Activated B cell treated with CpG ODN at 0.5 μM for 24 hours (primary cell): ENCODE measurements at regions not wholly inside any gene's neighbourhood (a gene's known extent, or its start where the extent isn't known, plus 50 kb on each side); places are given as distances from the start of the nearest gene placed in this dataset.

Source experiments
- ATAC-seq: fragments of 200-7000 bp; cut with Tn5 transposase; one replicate; pipeline ENCODE4 v1.10.0; 2021; ENCODE audit warnings: low read depth, mild to moderate bottlenecking, moderate library complexity
- CTCF ChIA-PET: fragments of 350-600 bp; sonication (Branson Sonifier 250); formaldehyde crosslinking; loops from one replicate; lab custom pipeline; 2021; ENCODE audit warnings: antibody characterized with exemption; lab: Charles Lee
- POLR2A ChIA-PET: fragments of 350-600 bp; sonication (Branson Sonifier 250); formaldehyde crosslinking; loops from one replicate; lab custom pipeline; 2021; ENCODE audit warnings: antibody characterized with exemption; lab: Charles Lee
- DNase-seq: peaks from one replicate; pipeline ENCODE4 v3.0.0; 2022
- H3K27ac Mint-ChIP-seq: one replicate; pipeline ENCODE4 v1.8.0; 2020; ENCODE audit warnings: mixed read lengths
- H3K27me3 Mint-ChIP-seq: one replicate; pipeline ENCODE4 v1.8.0; 2021; ENCODE audit warnings: mixed read lengths
- H3K36me3 Mint-ChIP-seq: one replicate; pipeline ENCODE4 v1.8.0; 2021; ENCODE audit warnings: low read depth, mixed read lengths
- H3K4me1 Mint-ChIP-seq: one replicate; pipeline ENCODE4 v1.8.0; 2021; ENCODE audit warnings: mixed read lengths
- H3K4me3 Mint-ChIP-seq: one replicate; pipeline ENCODE4 v1.8.0; 2020; ENCODE audit warnings: mild to moderate bottlenecking, mixed read lengths
- H3K9me3 Mint-ChIP-seq: one replicate; pipeline ENCODE4 v1.8.0; 2020; ENCODE audit warnings: mixed read lengths
- intact Hi-C: fragments of 100-400 bp; cut with micrococcal nuclease; formaldehyde crosslinking; loops from one replicate; pipeline ENCODE4 v1.15.1; 2024
- TF ChIP-seq, protein P1 (sequence below): fragments of 200-600 bp; IDR thresholded peaks from one replicate; pipeline ENCODE4 v1.8.0; 2022; ENCODE audit warnings: antibody characterized with exemption, mild to moderate bottlenecking

GRCh38 chr5:89371646-89372045 is 488.7 kb upstream of the MEF2C start:
- no peak for DNase-seq
- POLR2A ChIA-PET: no interaction called here

DNA sequence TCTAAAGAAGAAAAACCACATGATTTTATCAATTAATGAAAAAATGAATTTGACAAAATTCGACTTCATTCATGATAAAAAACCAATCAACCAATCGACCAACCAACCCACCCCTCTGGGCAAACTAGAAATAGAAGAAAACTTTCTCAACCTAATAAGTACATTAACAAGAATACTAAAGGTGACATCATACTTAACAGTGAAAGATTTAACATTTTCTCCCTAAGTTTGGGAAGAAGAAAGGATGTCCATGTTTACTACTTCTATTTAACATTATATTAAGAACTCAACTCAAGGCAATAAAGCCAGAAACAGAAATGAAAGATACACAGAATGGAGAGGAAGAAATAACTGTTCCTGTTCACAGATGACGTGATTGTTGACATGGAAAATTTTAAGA is 476.1 kb upstream of the MEF2C start:
- no peak overlapping the region for H3K27ac Mint-ChIP-seq
- ChIA-PET CTCF (no interaction called here), POLR2A (no interaction called here)
- TF ChIP-seq, protein P1, sequence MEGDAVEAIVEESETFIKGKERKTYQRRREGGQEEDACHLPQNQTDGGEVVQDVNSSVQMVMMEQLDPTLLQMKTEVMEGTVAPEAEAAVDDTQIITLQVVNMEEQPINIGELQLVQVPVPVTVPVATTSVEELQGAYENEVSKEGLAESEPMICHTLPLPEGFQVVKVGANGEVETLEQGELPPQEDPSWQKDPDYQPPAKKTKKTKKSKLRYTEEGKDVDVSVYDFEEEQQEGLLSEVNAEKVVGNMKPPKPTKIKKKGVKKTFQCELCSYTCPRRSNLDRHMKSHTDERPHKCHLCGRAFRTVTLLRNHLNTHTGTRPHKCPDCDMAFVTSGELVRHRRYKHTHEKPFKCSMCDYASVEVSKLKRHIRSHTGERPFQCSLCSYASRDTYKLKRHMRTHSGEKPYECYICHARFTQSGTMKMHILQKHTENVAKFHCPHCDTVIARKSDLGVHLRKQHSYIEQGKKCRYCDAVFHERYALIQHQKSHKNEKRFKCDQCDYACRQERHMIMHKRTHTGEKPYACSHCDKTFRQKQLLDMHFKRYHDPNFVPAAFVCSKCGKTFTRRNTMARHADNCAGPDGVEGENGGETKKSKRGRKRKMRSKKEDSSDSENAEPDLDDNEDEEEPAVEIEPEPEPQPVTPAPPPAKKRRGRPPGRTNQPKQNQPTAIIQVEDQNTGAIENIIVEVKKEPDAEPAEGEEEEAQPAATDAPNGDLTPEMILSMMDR: no peak
- intact Hi-C loops: no loop called here
- no peaks in the 10 kb centered on the region for H3K27me3 Mint-ChIP-seq
- H3K9me3 Mint-ChIP-seq: peaks cover 5% of the 10 kb centered on the region
- ATAC-seq (no peak), DNase-seq (no peak)
- no peak overlapping the region for H3K4me3 Mint-ChIP-seq
- H3K4me1 Mint-ChIP-seq: peaks cover 11% of the 10 kb centered on the region
- no peaks in the 10 kb centered on the region for H3K36me3 Mint-ChIP-seq

More at GRCh38 chr5:89371646-89372045, 488.7 kb upstream of the MEF2C start:
- Mint-ChIP-seq H3K27ac (no peak overlapping the region), H3K36me3 (no peaks in the 10 kb centered on the region), H3K4me1 (peaks cover 21% of the 10 kb centered on the region), H3K9me3 (no peaks in the 10 kb centered on the region), H3K27me3 (no peaks in the 10 kb centered on the region), H3K4me3 (no peak overlapping the region)
- TF ChIP-seq, protein P1: no peak
- no peak for ATAC-seq
- intact Hi-C loops: no loop called here
- CTCF ChIA-PET: no interaction called here

DNA sequence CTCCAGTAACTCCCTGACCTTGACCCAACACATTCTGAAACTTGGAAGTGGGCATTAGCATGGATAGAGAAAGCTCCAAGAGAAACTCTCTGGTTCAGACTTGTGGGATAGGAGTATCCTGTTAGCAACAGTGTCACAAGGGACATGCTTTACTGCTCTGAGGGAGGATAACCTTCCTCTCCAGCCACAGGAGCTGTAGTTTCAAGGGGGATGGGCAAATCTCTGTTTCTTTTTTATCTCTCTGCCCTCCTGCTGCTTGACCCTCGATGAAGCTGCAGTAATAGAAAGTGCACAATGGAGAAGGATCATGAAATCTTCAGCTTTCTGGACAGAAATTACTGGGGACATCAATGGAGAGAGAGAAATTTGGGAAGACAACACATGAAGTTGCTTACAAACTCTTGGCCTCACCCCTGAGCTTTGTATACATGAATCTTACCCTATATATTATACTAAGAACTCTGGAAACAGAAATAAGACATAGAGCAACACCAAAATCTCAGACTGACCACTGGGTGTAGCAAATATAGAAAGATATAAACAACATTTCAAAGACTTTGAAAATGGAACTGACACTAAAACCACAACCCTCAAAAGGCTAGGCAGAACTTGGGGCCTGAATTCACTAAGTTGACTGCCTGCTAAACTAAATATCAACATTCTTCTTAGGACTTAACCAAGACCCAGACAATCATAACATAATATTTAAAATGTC is 471.0 kb upstream of the MEF2C start:
- peak overlapping the region; percentile 41 for H3K27ac Mint-ChIP-seq
- no peak for DNase-seq
- CTCF ChIA-PET: no interaction called here
- intact Hi-C loops: loop anchor here (2.0 kb wide), 1 partner anchor 15 kb away; no protein-coding TSS in a partner anchor
- H3K9me3 Mint-ChIP-seq: peaks cover 2% of the 10 kb centered on the region
- peaks cover 28% of the 10 kb centered on the region for H3K4me1 Mint-ChIP-seq
- POLR2A ChIA-PET: interaction anchor here (1.1 kb wide), 1 partner anchor 10 kb away, joined by 4 read pairs; no protein-coding TSS in a partner anchor
- no peaks in the 10 kb centered on the region for H3K27me3 Mint-ChIP-seq
- no peak overlapping the region for H3K4me3 Mint-ChIP-seq
- no peak for ATAC-seq
- TF ChIP-seq, protein P1: no peak
- H3K36me3 Mint-ChIP-seq: no peaks in the 10 kb centered on the region

DNA sequence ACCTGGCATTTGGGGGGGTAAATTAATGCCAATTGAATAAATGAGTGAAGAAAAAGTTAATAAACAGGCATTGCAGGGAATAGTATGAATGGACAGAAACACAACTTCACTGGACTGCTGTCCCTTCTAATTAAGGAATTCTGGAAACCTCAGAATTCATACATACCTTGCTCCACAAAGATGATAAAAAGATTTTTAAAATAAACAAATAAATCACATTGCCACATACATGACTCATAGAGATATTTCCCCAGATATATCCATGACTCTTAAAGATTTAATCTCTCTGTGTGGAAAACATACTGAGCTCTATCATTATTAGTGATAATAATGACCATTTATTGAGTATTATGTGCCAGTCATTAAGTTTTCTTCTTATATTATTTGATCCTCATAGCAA is 469.0 kb upstream of the MEF2C start:
- no peak for DNase-seq
- no peak for ATAC-seq
- H3K4me1 Mint-ChIP-seq: peaks cover 26% of the 10 kb centered on the region
- no peak overlapping the region for H3K27ac Mint-ChIP-seq
- TF ChIP-seq, protein P1: no peak
- no peak overlapping the region for H3K4me3 Mint-ChIP-seq
- intact Hi-C loops: loop anchor here (2.0 kb wide), 1 partner anchor 13 kb away; no protein-coding TSS in a partner anchor
- H3K9me3 Mint-ChIP-seq: peaks cover 2% of the 10 kb centered on the region
- no peaks in the 10 kb centered on the region for H3K36me3 Mint-ChIP-seq
- CTCF ChIA-PET: no interaction called here
- no peaks in the 10 kb centered on the region for H3K27me3 Mint-ChIP-seq
- POLR2A ChIA-PET: interaction anchor here (2.5 kb wide), 1 partner anchor 38 kb away, joined by 8 read pairs; no protein-coding TSS in a partner anchor

GRCh38 chr5:89351222-89351621 is 468.2 kb upstream of the MEF2C start:
- intact Hi-C loops: loop anchor here (2.0 kb wide), 1 partner anchor 14 kb away; no protein-coding TSS in a partner anchor
- no peaks in the 10 kb centered on the region for H3K27me3 Mint-ChIP-seq
- no peak overlapping the region for H3K27ac Mint-ChIP-seq
- H3K4me1 Mint-ChIP-seq: peaks cover 27% of the 10 kb centered on the region
- TF ChIP-seq, protein P1: no peak
- ATAC-seq: no peak
- no peak overlapping the region for H3K4me3 Mint-ChIP-seq
- peaks cover 2% of the 10 kb centered on the region for H3K9me3 Mint-ChIP-seq
- DNase-seq: no peak
- ChIA-PET CTCF (no interaction called here), POLR2A (interaction anchor here (1.2 to 2.5 kb wide), 2 partner anchors 38 to 468 kb away, joined by 3 to 8 read pairs; partner anchors contain the start of gene MEF2C)
- no peaks in the 10 kb centered on the region for H3K36me3 Mint-ChIP-seq
